Renal cortical epithelial cell (primary cell): ENCODE measurements at regions not wholly inside any gene's neighbourhood (a gene's known extent, or its start where the extent isn't known, plus 50 kb on each side); places are given as distances from the start of the nearest gene placed in this dataset.
"Not testable (repeated sequence)": the region's sequence is repeated elsewhere in the genome, so short reads cannot be mapped to it uniquely, and the experiment has no call there.

Source experiments
- DNase-seq: peaks from one replicate; pipeline ENCODE4 v3.0.0-alpha.2; 2011; ENCODE audit warnings: low read depth

DNA sequence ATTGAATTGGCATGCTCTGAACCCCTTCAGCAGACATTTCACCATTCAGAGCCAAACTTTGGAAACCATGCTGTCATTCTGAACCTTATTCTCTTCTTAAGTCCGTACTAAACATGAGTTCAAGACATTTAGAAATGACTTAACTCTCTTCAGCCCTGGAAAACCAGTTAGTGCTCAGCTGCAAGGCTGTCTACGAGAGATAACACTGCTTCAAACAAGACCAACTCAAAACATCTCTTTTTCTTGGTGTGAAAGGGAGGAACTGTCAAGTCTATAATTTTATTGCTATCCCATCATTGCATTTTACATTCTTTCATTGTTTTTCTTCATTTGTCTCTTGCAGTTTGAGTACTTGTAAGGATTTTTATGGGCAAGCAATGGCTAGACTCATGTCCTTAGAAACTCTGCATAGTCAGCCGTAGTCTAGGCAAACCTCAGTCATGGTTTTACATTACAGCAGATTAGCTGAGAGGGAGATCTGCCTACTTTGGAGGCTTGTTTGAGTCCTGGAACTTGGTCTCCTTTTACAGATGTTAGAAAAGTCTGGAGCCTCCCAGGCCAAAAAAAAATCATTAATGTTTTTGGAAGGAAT, 120.6 kb upstream of the JADE1 start:
- DNase-seq, result no peak

- DNase-seq, result no peak
These were observed 121.3 kb upstream of the JADE1 start for GRCh38 chr4:128688033-128688721.

DNA sequence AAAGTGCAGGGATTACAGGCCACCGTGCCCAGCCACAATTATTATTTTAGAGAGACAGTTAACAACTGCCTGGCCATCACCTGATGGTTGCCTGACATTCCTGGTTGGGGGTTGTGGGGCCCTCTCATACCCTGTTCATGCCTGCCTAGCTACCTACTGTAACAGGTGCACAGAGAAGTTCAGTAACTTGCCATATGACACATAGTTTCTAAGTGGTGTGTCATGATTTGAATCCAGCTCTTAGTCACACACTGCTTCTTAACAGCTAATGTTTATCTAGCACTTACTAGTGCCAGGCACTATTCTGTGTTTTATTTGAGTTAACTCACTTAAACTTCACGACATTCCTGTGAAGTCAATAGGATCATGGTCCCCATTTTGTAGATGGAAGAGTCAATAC, 122.7 kb upstream of the JADE1 start:
- DNase-seq, result no peak

DNA sequence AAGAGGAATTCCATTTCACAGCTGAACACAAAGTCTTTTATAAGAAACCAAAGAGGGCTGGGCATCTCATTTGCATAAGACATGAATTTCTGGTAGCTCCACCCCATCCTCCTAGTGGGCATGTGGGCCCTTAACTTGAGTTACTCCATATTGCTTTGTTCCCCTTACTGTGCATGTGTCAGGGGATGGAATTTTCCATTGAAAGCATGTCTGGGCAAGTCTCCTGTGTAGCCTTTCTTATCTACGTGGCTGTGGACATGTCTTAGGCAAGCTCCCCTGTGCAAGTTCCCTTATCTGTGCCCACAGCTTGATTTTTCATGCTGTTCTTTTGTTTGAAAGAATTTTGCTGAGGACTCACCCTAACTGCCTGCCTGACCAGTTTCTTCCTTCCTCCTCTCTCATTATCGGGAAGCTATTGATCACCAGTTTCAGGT, 123.5 kb upstream of the JADE1 start:
- DNase-seq, result no peak

DNA sequence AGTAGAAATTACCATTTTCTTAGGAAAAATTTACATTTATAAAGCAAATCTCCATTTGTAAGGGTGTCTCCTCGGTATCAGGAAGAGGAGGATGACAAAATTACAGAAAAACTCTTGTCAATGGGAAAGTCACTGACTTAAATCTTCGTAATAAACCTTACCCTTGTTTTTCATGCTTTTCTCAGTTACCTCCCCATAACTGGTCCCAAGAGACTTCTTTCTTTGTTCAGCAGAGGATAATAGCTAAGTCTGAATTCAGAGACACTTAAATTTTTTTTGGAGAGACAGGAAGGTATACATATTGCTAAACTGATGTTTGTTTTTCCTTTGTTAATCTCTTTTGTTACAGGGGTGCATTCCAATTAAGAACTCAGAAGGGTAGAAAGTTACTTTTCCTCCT, 125.5 kb upstream of the JADE1 start:
- DNase-seq, result no peak

DNA sequence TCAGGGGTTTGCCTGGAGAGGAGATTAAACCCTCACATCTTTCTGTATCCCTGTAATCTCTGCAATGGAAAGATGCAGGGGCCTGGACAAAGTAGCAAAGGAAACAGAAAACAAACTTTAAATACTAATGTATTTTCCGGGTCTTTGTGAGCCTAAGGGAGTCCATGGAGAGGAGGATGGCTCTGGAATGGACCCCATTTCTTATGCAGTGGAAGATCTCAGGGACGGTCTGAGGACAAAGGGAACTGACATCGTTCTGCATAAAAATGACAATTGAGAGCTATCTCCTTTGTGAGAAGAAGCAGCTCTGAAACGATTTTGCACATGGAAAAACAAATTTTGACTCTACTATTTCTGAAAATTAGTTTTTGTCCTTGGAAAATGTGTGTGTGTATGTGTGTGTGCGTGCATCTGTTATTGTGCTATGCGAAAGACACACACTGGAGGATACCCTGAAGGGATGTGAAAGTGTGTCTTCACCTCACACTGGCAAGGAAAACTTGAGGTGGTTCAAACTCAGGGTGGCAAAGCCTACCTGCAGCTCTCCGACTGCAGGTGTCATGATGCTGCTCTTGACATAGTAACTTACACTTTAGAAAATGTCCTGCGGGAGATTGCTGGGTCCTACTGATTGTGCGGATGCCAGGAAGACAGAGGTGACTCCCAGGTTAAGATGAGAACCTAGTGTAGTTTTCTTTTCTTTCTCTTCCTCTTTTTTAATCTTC, 126.4 kb upstream of the JADE1 start:
- DNase-seq, result no peak

DNA sequence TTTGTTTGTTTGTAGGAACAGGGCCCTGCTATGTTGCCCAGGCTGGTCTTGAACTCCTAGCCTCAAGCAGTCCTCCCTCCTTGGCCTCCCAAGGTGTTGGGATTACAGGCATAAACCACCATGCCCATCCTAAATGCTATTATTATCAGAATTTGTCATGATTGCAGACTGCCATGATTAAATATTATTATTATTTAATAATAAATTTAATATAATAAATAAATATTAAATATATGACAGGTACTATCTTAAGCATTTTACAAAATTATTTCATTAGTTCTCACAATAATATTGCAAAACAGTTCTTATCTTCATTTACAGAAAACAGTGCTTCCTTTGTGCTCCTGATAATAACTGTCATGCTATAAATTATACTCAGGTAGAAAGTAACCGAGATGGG, 133.4 kb upstream of the JADE1 start:
- DNase-seq, result no peak

GRCh38 chr4:128675083-128675482, 134.4 kb upstream of the JADE1 start:
- no peak for DNase-seq

DNA sequence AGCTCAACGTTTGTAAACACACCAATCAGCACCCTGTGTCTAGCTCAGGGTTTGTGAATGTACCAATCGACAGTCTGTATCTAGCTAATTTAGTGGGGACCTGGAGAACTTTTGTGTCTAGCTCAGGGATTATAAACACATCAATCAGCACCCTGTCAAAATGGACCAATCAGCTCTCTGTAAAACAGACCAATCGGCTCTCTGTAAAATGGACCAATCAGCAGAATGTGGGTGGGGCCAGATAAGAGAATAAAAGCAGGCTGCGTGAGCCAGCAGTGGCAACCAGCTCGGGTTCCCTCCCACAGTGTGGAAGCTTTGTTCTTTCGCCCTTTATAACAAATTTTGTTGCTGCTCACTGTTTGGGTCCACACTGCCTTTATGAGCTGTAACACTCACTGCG, 136.3 kb upstream of the JADE1 start:
- DNase-seq, result not testable (repeated sequence)

- DNase-seq, result not testable (repeated sequence)
These were observed 136.9 kb upstream of the JADE1 start for GRCh38 chr4:128672596-128672995.

DNA sequence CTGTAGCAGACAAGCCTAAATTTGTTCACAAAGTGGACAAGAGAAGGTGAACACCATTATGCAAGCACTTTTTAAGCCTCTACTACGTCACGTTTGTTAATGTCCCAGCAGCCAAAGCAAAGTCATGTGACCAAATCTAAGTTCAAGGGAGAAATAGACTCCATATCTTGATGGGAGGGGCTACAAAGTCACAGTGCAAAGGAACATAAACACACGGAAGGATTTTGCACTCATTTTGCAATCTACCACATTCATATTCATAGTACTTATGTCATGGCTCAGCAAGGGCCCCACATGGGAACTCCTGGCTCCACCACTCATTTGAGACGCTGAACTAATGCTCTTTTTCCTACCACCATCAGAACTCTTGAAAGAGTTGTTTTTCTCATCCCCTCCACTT, 139.0 kb upstream of the JADE1 start:
- no peak for DNase-seq

GRCh38 chr4:128668566-128668965, 140.9 kb upstream of the JADE1 start:
- no peak for DNase-seq

DNA sequence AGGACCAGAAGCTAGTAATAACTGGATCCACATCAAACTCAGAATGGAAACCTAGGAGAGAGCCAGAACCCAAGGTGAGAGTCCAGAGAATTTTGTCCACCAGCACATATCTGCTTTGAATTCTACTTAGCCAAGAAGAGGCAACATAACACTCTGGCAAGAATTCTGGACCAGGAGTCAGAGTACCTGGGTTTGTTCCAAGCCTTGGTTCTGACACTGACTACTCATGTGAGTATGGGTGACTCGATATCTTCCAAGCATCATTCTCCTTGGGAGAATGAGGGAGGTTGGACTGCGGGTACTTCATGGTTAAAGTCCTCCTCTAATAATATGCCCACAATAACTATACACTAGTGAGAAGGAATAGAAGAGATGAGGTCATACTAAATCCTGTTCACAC, 144.0 kb upstream of the JADE1 start:
- no peak for DNase-seq

DNA sequence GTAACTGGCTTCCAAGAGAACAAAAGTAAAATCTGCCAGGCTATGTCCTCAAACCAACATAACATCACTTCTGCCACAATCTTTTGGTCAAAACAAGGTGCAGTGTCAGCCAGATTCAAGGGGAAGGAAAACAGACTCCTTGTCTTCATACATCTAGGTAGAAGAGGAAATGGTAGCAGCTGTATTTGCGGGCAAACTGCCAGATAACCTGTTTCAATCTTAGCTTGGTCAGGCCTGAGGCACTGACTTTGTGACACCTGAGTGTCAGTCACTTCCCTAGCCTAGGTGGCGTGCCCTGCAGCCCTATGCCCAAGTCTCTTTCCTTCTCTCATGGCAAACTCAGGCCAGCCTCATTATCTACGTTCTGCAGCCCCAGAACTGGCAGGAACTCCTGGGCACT, 146.2 kb upstream of the JADE1 start:
- peak; percentile 2 for DNase-seq

DNA sequence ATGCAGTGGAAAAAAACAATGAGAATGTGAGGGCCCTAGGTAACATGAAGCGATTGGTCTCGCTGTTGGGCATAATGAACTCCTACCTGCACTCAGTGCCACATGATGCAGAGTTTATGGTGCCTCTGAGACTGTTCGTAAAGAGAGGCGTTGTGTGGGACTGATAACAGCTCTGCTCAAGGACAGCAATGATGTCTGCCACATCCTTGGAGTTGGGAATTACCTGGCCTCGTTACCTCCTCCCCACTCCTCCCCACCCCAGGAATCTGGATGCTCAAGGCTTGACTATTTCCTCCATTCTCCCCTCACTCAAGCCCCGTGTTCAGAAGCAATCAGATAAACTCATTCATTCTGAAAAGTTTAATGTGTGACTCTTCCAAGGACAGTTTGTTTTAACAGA, 148.0 kb upstream of the JADE1 start:
- no peak for DNase-seq

DNA sequence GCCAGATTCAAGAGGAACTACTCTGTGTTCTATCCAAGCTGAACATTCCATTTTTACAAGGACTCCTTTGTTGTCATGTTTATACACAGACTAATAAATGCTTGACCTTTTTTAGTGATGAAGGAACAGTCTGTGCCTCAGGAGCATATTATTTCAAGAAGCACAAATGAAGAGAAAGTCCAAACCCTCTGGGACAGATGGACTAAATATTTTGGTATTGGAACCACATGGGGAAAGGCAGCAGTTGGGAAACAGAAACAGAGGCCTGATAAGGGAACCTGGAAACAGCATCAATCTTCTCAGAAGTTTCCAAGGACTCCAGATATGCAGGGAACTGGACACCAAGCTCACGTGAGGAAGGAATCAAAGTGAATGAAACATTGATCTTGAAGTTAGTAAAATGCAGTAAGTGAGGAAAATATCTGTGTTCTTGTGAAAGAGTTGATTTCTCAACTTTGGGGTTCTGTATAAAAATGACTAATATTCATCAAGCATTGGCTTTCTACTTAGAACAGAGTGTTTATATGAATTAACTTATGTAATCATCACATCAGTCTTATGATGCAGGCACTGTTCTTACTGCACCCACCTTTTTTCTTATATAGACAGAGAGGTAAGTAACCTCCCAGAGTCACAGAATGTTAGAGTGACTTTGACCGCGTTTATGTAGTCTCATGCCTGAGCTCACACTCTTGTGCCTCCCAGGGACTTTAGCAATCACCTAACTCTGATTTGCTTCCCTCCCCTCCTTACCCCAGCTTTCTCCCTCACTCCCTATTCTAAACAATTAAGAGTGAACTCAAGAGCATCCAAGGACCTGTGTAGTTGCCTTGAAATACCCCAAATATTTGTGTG, 148.9 kb upstream of the JADE1 start:
- DNase-seq, result peak; percentile 47

DNA sequence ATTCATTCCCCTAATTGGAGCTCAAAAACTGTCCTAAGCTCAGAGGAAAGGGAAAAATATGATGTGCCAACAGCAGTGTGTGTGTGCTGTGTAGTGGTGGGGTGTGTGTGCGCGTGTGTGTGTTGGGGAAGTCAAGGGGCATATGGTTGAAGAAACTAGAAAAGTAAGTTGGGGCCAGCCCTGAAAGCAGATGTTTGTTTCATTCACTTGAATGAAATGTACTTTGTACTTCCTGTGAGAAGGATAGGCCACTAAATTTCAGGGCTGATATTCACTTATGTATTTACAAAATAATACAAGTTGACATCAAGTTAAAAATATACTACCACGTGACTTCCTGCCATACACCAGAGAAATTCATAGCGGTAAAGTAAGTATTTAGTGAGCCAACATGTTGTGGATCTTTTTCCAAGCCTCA, 151.3 kb upstream of the JADE1 start:
- no peak for DNase-seq

- DNase-seq, result no peak
These were observed 151.9 kb upstream of the JADE1 start for GRCh38 chr4:128657638-128658037.

- DNase-seq, result no peak
These were observed 155.0 kb upstream of the JADE1 start for GRCh38 chr4:128654465-128654864.

DNA sequence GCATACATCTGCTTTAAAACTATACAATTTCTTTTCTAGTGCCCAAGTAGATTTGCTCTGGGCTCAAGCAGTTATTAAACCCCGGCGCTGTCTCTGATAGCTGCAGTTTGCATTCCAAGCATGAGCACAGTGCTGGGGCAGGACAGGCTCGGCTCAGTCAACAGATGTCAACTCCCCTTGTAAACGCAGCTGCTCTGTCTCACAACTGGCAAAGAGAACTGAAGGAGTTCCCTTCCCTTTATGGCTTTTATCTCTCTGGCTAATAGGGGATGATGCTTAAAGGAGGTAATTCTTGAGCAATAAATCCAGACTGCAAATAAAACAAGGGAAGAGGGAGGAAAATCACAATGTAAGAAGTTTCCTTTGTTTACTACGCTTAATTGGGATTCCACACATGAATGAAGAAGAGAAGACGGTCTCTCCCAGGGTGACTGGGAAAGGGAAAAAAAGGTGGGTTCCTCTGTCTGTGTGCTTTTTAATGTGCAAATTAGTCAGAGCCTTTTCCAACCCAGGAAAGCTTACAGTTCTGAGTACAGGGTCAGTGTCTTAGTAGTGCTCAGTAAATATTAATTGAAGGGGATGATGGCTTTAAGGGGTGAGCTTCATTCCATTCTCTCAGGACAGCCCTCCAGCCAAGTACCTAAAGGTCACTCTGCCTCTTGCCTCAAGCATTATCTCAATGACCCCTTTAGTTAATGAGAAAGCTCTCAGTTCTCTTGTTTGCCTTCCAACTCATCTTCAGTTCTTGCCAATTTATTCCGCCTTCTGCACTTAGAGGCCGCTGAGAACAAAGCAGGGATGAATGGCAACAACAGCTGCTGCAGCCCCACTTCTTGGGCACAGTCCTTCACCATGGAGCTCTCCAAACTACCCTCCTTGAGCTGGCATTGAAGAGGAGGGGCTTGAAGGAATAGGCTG, 155.7 kb upstream of the JADE1 start:
- no peak for DNase-seq

DNA sequence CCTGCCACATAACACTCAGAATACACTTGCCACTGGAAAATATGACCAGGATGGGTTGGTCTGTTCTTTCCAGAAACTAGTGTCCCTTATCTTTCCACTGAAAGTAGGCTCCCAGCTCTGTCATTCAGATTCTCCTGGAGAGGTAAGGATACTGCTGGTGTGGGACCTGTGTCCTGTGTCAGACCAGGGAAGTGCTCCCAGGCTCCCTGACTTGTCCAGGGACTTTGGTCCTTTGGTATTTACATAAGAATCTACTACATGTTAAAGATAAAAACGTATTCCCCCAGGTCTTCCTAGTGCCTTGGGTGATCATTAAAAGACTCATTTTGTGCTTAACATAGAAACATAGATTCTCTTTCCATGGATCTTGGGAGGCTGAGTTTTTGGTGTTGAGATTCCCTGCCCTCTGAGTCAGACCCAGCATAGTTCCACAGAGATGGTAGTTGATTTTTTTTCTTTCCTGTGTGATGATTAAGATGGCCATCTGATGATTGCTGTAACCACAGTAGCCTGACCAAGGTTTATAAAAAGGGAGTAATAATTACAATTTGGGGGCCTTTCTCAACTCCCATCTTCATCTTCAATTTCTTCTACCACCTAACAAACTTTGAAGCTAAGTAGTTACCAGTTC, 159.8 kb upstream of the JADE1 start:
- DNase-seq, result peak; percentile 55
